GM12878 (cell line): ENCODE measurements at regions not wholly inside any gene's neighbourhood (a gene's known extent, or its start where the extent isn't known, plus 50 kb on each side); places are given as distances from the start of the nearest gene placed in this dataset.

Source experiments
- ATAC-seq: fragments of 200-7000 bp; cut with Tn5 transposase; 3 replicates; pipeline ENCODE4 v1.9.1; 2020; ENCODE audit warnings: mild to moderate bottlenecking, moderate library complexity
- BruUV-seq: library from RNA; stranded (reverse); fragments of 400-500 nt; replicated peaks from 2 replicates; lab custom pipeline; 2021; lab: Mats Ljungman, UMichigan
- CTCF ChIA-PET: fragments of 300-600 bp; sonication (Branson Sonifier 250); formaldehyde crosslinking; extraction: SDS; loops from one replicate; lab custom pipeline; 2021; ENCODE audit warnings: inconsistent platforms; lab: Yijun Ruan, JAX
- POLR2A ChIA-PET: fragments of 350-600 bp; formaldehyde crosslinking; extraction: SDS; loops from one replicate; lab custom pipeline; 2021; ENCODE audit warnings: inconsistent platforms; lab: Charles Lee
- RAD21 ChIA-PET: fragments of 300-600 bp; sonication (Branson Sonifier 250); formaldehyde crosslinking; loops from one replicate; lab custom pipeline; 2023; ENCODE audit warnings: antibody characterized with exemption; ENCODE audit not compliant: unreplicated experiment; lab: Charles Lee
- SMC1A ChIA-PET: fragments of 300-600 bp; sonication (Branson Sonifier 250); formaldehyde crosslinking; loops from one replicate; lab custom pipeline; 2023; ENCODE audit not compliant: unreplicated experiment, uncharacterized antibody; lab: Charles Lee
- DNase-seq: peaks from one replicate; pipeline ENCODE4 v3.0.0-alpha.2; 2011; ENCODE audit warnings: low read depth, low spot score
- FAIRE-seq: peaks from 3 replicates; lab custom pipeline; 2011; peaks lifted over from hg19 to GRCh38; lab: Jason Lieb, UNC
- H2AFZ ChIP-seq: 2 replicates; pipeline ENCODE4 v1.6.0; 2011; ENCODE audit warnings: low read depth, low read length, control low read depth; ENCODE audit not compliant: control insufficient read depth
- H3K27ac ChIP-seq: 2 replicates; pipeline ENCODE4 v1.5.1; 2011; ENCODE audit warnings: control low read depth; ENCODE audit not compliant: control insufficient read depth, insufficient read depth
- H3K27me3 ChIP-seq, 2 experiments: replicated peaks in 1 of 2; 2 replicates each; pipeline versions ENCODE4 v1.6.0 to v1.6.1; 2011; ENCODE audit warnings: low read length in 1 of 2; ENCODE audit not compliant: control insufficient read depth in 2 of 2, insufficient read depth in 2 of 2
- H3K36me3 ChIP-seq, 2 experiments: 2 replicates each; pipeline ENCODE4 v1.5.1; 2011; ENCODE audit warnings: low read length in 1 of 2; ENCODE audit not compliant: control insufficient read depth in 2 of 2, insufficient read depth in 2 of 2
- H3K4me1 ChIP-seq: 2 replicates; pipeline ENCODE4 v1.6.1; 2011; ENCODE audit warnings: mild to moderate bottlenecking, low read length, moderate library complexity, mixed read lengths; ENCODE audit not compliant: control insufficient read depth, insufficient read depth
- H3K4me2 ChIP-seq: 2 replicates; pipeline ENCODE4 v1.6.0; 2011; ENCODE audit warnings: control low read depth; ENCODE audit not compliant: control insufficient read depth, insufficient read depth
- H3K4me3 ChIP-seq: fragments of 200-600 bp; sonication (generic); 2 replicates; pipeline ENCODE4 v1.5.1; 2016
- H3K79me2 ChIP-seq: 2 replicates; pipeline ENCODE4 v1.6.0; 2011; ENCODE audit warnings: low read length; ENCODE audit not compliant: control insufficient read depth, insufficient read depth
- H3K9ac ChIP-seq: 2 replicates; pipeline ENCODE4 v1.8.0; 2011; ENCODE audit warnings: low read length, control low read depth, mixed read lengths; ENCODE audit not compliant: control insufficient read depth, insufficient read depth
- H3K9me3 ChIP-seq: replicated peaks from 3 replicates; pipeline ENCODE4 v1.5.1; 2011; ENCODE audit warnings: mild to moderate bottlenecking, low read length; ENCODE audit not compliant: control insufficient read depth, insufficient read depth
- H4K20me1 ChIP-seq: 2 replicates; pipeline ENCODE4 v1.6.0; 2011; ENCODE audit not compliant: control insufficient read depth, insufficient read depth
- ASH2L ChIP-seq: fragments of 300-600, 200-600 bp; sonication (generic); IDR thresholded peaks from 2 replicates; pipeline ENCODE4 v1.6.1; 2017; ENCODE audit warnings: low read depth, mild to moderate bottlenecking, borderline replicate concordance
- CREM ChIP-seq: IDR thresholded peaks from 2 replicates; pipeline ENCODE4 v1.6.1; 2014; ENCODE audit warnings: antibody characterized with exemption, low read depth
- CTCF ChIP-seq, 3 experiments: IDR thresholded peaks in 2 of 3; conservative IDR thresholded peaks in 1 of 3; 2 replicates each; pipeline ENCODE4 v1.5.1; 2011; ENCODE audit warnings: low read depth in 3 of 3, low read length in 3 of 3, mild to moderate bottlenecking in 3 of 3, control low read depth in 2 of 3, moderate library complexity in 2 of 3, inconsistent platforms in 1 of 3, mixed read lengths in 1 of 3; ENCODE audit not compliant: control insufficient read depth in 2 of 3, insufficient read depth in 1 of 3; ENCODE audit errors: extremely low read depth in 1 of 3
- HCFC1 ChIP-seq: fragments of 150-350 bp; IDR thresholded peaks from 2 replicates; pipeline ENCODE4 v1.6.1; 2014; ENCODE audit warnings: low read length
- JUND ChIP-seq: IDR thresholded peaks from 2 replicates; pipeline ENCODE4 v1.6.1; 2012; ENCODE audit warnings: low read depth, mild to moderate bottlenecking, low read length, improper control_type of control experiment, moderate library complexity
- NR2C2 ChIP-seq: IDR thresholded peaks from 2 replicates; pipeline ENCODE4 v1.6.1; 2011; ENCODE audit warnings: borderline replicate concordance, low read depth; ENCODE audit not compliant: control insufficient read depth, insufficient read length
- NRF1 ChIP-seq: conservative IDR thresholded peaks from 2 replicates; pipeline ENCODE4 v1.6.1; 2011; ENCODE audit warnings: mild to moderate bottlenecking, low read depth, low read length, improper control_type of control experiment
- RELA ChIP-seq: fragments of 450-650 bp; IDR thresholded peaks from 2 replicates; pipeline ENCODE4 v1.8.0; 2014; ENCODE audit warnings: borderline replicate concordance; ENCODE audit not compliant: partially characterized antibody
- YBX1 ChIP-seq: fragments of 450-650 bp; IDR thresholded peaks from 2 replicates; pipeline ENCODE4 v1.6.1; 2016; ENCODE audit warnings: antibody characterized with exemption
- ZNF207 ChIP-seq: fragments of 450-650 bp; IDR thresholded peaks from 2 replicates; pipeline ENCODE4 v1.6.1; 2014; ENCODE audit warnings: antibody characterized with exemption, mild to moderate bottlenecking, borderline replicate concordance
- in situ Hi-C: fragments of 300-500 bp; cut with MboI; formaldehyde crosslinking; loops from 9 replicates; pipeline ENCODE4 v1.14.3; 2018; ENCODE audit warnings: mixed read lengths
- intact Hi-C: fragments of 100-400 bp; cut with micrococcal nuclease; formaldehyde crosslinking; loops from one replicate; pipeline ENCODE4 v1.14.2; 2022; ENCODE audit not compliant: unreplicated experiment

- H3K27me3 ChIP-seq = no peaks in the 10 kb centered on the region
- H4K20me1 ChIP-seq = no peaks in the 10 kb centered on the region
- ChIA-PET POLR2A (no interaction called here), SMC1A (interaction anchor here (0.7 kb wide), 1 partner anchor 295 kb away, joined by 3 read pairs; no protein-coding TSS in a partner anchor), RAD21 (no interaction called here), CTCF (no interaction called here)
- no peak overlapping the region for H3K27ac ChIP-seq
- no peaks in the 10 kb centered on the region for H3K9me3 ChIP-seq
- in situ Hi-C loops = no loop called here
- FAIRE-seq (no peak), ATAC-seq (no peak), DNase-seq (no peak)
- H3K36me3 ChIP-seq = no peaks in the 10 kb centered on the region
- peaks cover 6% of the 10 kb centered on the region for H3K4me1 ChIP-seq
- no peak overlapping the region for H2AFZ ChIP-seq
- no peak overlapping the region for H3K4me2 ChIP-seq
- no TSS peak for BruUV-seq
- no peaks in the 10 kb centered on the region for H3K79me2 ChIP-seq
- intact Hi-C loops = no loop called here
- no peak overlapping the region for H3K9ac ChIP-seq
- no peak overlapping the region for H3K4me3 ChIP-seq
- TF ChIP-seq HCFC1 = no peak
- TF ChIP-seq CTCF (IDR thresholded peaks at IDR 0.05 in 2 of 3, conservative IDR thresholded peaks at IDR 0.05 in 1 of 3; ENCODE audit: control insufficient read depth in 2 of 3, extremely low read depth in 1 of 3, insufficient read depth in 1 of 3, low read depth in 3 of 3, low read length in 3 of 3) = no peak
- TF ChIP-seq NRF1 = no peak
- TF ChIP-seq CREM = no peak
- TF ChIP-seq NR2C2 = no peak
- no peak for TF ChIP-seq YBX1
- TF ChIP-seq JUND = no peak
- no peak for TF ChIP-seq ASH2L
- TF ChIP-seq RELA = no peak
- no peak for TF ChIP-seq ZNF207
Observed at GRCh38 chr4:38366997-38367396, 297.0 kb upstream of the KLF3 start.
